ENCODE measurements at regions not wholly inside any gene's neighbourhood (a gene's known extent, or its start where the extent isn't known, plus 50 kb on each side); places are given as distances from the start of the nearest gene placed in this dataset.

GRCh38 chr3:117254985-117255384, 545.4 kb downstream of the TUSC7 start:
- TF ChIP-seq MAX (IDR thresholded peaks at IDR 0.05), result no peak
- TF ChIP-seq CTCF (IDR thresholded peaks at IDR 0.05; ENCODE audit: control extremely low read depth in 1 of 3, insufficient read depth in 1 of 3, low read depth in 1 of 3, low read length in 3 of 3), result no peak
- no peak for TF ChIP-seq POLR2AphosphoS5 (IDR thresholded peaks at IDR 0.05; ENCODE audit: low read depth, low read length)
- no peak for TF ChIP-seq SUZ12 (IDR thresholded peaks at IDR 0.05; ENCODE audit: low read length)
- TF ChIP-seq EZH2 (IDR thresholded peaks at IDR 0.05; ENCODE audit: low read depth, low read length, severe bottlenecking), result no peak
- TF ChIP-seq EGR1 (IDR thresholded peaks at IDR 0.05; ENCODE audit: borderline replicate concordance, low read depth, low read length), result no peak
- no peak for TF ChIP-seq POLR2A (IDR thresholded peaks at IDR 0.05; ENCODE audit: control extremely low read depth in 1 of 2, low read depth in 2 of 2, low read length in 2 of 2)
